Smooth muscle cell (in vitro differentiated cells): ENCODE measurements at regions not wholly inside any gene's neighbourhood (a gene's known extent, or its start where the extent isn't known, plus 50 kb on each side); places are given as distances from the start of the nearest gene placed in this dataset.

Experiments
- DNase-seq: peaks from one replicate; lab custom pipeline; 2025; ENCODE audit not compliant: unreplicated experiment; lab: John Stamatoyannopoulos, UW
- H2AFZ ChIP-seq: fragments of 200-600 bp; sonication (generic); 2 replicates; pipeline ENCODE4 v1.6.0; 2016; ENCODE audit warnings: antibody characterized with exemption, low read depth, mild to moderate bottlenecking
- H3F3A ChIP-seq: fragments of 200-600 bp; sonication (generic); 2 replicates; pipeline ENCODE4 v1.6.0; 2017; ENCODE audit warnings: antibody characterized with exemption, low read depth
- H3K27ac ChIP-seq: fragments of 200-600 bp; sonication (generic); 2 replicates; pipeline ENCODE4 v1.5.1; 2016; ENCODE audit warnings: low read depth, mild to moderate bottlenecking
- H3K27me3 ChIP-seq: fragments of 200-600 bp; sonication (generic); 2 replicates; pipeline ENCODE4 v1.6.1; 2016; ENCODE audit warnings: low read depth, mild to moderate bottlenecking
- H3K36me3 ChIP-seq: fragments of 200-600 bp; sonication (generic); 2 replicates; pipeline ENCODE4 v1.5.1; 2016; ENCODE audit warnings: low read depth
- H3K4me1 ChIP-seq: fragments of 200-600 bp; sonication (generic); 2 replicates; pipeline ENCODE4 v1.5.1; 2016; ENCODE audit warnings: low read depth
- H3K4me2 ChIP-seq: fragments of 200-600 bp; sonication (generic); 2 replicates; pipeline ENCODE4 v1.6.0; 2016; ENCODE audit warnings: mild to moderate bottlenecking
- H3K4me3 ChIP-seq: fragments of 200-600 bp; sonication (generic); 2 replicates; pipeline ENCODE4 v1.5.1; 2016; ENCODE audit warnings: mild to moderate bottlenecking
- H3K79me2 ChIP-seq: fragments of 200-600 bp; sonication (generic); 2 replicates; pipeline ENCODE4 v1.6.0; 2016; ENCODE audit warnings: low read depth, mild to moderate bottlenecking
- H3K9ac ChIP-seq: fragments of 200-600 bp; sonication (generic); 2 replicates; pipeline ENCODE4 v1.6.0; 2016; ENCODE audit warnings: low read depth
- H3K9me3 ChIP-seq: fragments of 200-600 bp; sonication (generic); replicated peaks from 2 replicates; pipeline ENCODE4 v1.5.1; 2016; ENCODE audit warnings: low read depth
- H4K20me1 ChIP-seq: fragments of 200-600 bp; sonication (generic); 2 replicates; pipeline ENCODE4 v1.6.0; 2016; ENCODE audit warnings: low read depth
- WGBS: methylation state at CpG from one replicate; pipeline ENCODE4 v1.1.7; 2016; ENCODE audit warnings: low lambda C conversion rate; 5-methylcytosine and 5-hydroxymethylcytosine counted together
- TF ChIP-seq, protein P1 (sequence below): fragments of 200-600 bp; sonication (generic); IDR thresholded peaks from 2 replicates; pipeline ENCODE4 v1.5.1; 2017; ENCODE audit warnings: borderline replicate concordance, mild to moderate bottlenecking, antibody characterized with exemption; ENCODE audit not compliant: insufficient read depth, poor library complexity, severe bottlenecking

- Histone ChIP-seq H3K4me2 (peak overlapping the region; percentile 61), H3F3A (no peaks in the 10 kb centered on the region), H3K4me1 (peaks cover 16% of the 10 kb centered on the region), H3K27me3 (no peaks in the 10 kb centered on the region), H3K9me3 (no peaks in the 10 kb centered on the region), H3K4me3 (no peak overlapping the region), H3K9ac (no peak overlapping the region), H2AFZ (peak overlapping the region; percentile 14), H3K36me3 (no peaks in the 10 kb centered on the region), H3K27ac (no peak overlapping the region), H4K20me1 (peaks cover 6% of the 10 kb centered on the region), H3K79me2 (no peaks in the 10 kb centered on the region)
- TF ChIP-seq, protein P1, sequence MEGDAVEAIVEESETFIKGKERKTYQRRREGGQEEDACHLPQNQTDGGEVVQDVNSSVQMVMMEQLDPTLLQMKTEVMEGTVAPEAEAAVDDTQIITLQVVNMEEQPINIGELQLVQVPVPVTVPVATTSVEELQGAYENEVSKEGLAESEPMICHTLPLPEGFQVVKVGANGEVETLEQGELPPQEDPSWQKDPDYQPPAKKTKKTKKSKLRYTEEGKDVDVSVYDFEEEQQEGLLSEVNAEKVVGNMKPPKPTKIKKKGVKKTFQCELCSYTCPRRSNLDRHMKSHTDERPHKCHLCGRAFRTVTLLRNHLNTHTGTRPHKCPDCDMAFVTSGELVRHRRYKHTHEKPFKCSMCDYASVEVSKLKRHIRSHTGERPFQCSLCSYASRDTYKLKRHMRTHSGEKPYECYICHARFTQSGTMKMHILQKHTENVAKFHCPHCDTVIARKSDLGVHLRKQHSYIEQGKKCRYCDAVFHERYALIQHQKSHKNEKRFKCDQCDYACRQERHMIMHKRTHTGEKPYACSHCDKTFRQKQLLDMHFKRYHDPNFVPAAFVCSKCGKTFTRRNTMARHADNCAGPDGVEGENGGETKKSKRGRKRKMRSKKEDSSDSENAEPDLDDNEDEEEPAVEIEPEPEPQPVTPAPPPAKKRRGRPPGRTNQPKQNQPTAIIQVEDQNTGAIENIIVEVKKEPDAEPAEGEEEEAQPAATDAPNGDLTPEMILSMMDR, result no peak
- no peak for DNase-seq
- 44% methylated on average over 6 of the region's 6 CpGs for WGBS
These were observed 68.3 kb downstream of the SLIT2 start for GRCh38 chr4:20319825-20320612.

DNA sequence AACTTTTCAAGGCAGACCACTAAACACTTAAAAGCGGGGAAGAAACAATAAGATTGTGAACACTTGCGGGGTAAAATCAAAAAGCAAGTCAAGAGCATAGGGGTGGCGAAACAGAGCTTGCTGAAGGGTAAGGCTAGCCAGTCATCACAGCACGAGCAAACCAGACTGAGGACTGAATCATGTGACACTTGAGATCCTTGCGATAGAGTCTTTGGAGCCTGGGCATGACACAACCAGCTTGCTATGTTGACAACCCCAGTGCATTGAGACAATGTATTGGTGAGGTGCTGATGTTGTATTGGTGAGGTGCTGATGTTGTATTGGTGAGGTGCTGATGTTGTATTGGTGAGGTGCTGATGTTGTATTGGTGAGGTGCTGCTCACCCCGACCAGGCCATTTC, 72.3 kb downstream of the SLIT2 start:
- TF ChIP-seq, protein P1, result no peak
- Histone ChIP-seq H3K4me1 (peaks cover under 1% of the 10 kb centered on the region), H2AFZ (no peak overlapping the region), H3K4me3 (no peak overlapping the region), H3K9me3 (no peaks in the 10 kb centered on the region), H3K27me3 (no peaks in the 10 kb centered on the region), H3K27ac (no peak overlapping the region), H3K9ac (no peak overlapping the region), H3K4me2 (no peak overlapping the region), H3K79me2 (no peaks in the 10 kb centered on the region), H3F3A (no peaks in the 10 kb centered on the region), H3K36me3 (no peaks in the 10 kb centered on the region), H4K20me1 (peaks cover 9% of the 10 kb centered on the region)
- no peak for DNase-seq
- WGBS, result 71% methylated on average over 6 of the region's 6 CpGs

GRCh38 chr4:20326460-20326859, 74.8 kb downstream of the SLIT2 start:
- WGBS, result 93% methylated on average over 1 of the region's 1 CpG
- no peaks in the 10 kb centered on the region for H3K4me1 ChIP-seq
- no peak overlapping the region for H3K4me3 ChIP-seq
- no peak overlapping the region for H3K4me2 ChIP-seq
- H3K79me2 ChIP-seq, result no peaks in the 10 kb centered on the region
- H3K27me3 ChIP-seq, result no peaks in the 10 kb centered on the region
- no peak overlapping the region for H2AFZ ChIP-seq
- no peak for DNase-seq
- H3K36me3 ChIP-seq, result no peaks in the 10 kb centered on the region
- no peaks in the 10 kb centered on the region for H3F3A ChIP-seq
- H3K9ac ChIP-seq, result no peak overlapping the region
- no peak overlapping the region for H3K27ac ChIP-seq
- H4K20me1 ChIP-seq, result peaks cover 9% of the 10 kb centered on the region
- TF ChIP-seq, protein P1, result no peak
- H3K9me3 ChIP-seq, result no peaks in the 10 kb centered on the region

DNA sequence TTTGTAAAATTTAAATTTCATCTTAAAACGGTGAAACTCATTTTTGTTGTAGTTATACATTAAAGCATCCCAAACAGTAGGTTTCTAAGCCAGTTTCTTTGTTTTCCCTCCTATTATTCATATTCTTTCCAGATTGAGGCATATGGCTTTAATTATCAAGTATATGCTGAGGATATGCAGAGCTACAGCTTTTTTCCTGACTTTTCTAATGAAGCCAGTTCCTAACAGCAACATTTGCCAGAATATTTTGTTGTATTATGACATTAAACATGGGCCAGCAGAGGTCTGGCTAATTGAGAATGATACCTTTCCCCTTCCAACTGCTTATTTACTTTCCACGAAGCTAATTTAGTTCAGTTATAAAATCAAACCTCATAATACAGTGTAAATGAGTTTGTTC, 75.3 kb downstream of the SLIT2 start:
- H3K9ac ChIP-seq, result no peak overlapping the region
- H3F3A ChIP-seq, result no peaks in the 10 kb centered on the region
- no peak overlapping the region for H3K27ac ChIP-seq
- DNase-seq, result no peak
- peaks cover 9% of the 10 kb centered on the region for H4K20me1 ChIP-seq
- no peak overlapping the region for H2AFZ ChIP-seq
- 97% methylated on average over 2 of the region's 2 CpGs for WGBS
- H3K4me1 ChIP-seq, result no peaks in the 10 kb centered on the region
- TF ChIP-seq, protein P1, result no peak
- no peaks in the 10 kb centered on the region for H3K27me3 ChIP-seq
- H3K36me3 ChIP-seq, result no peaks in the 10 kb centered on the region
- no peak overlapping the region for H3K4me2 ChIP-seq
- no peaks in the 10 kb centered on the region for H3K9me3 ChIP-seq
- no peaks in the 10 kb centered on the region for H3K79me2 ChIP-seq
- H3K4me3 ChIP-seq, result no peak overlapping the region
